H1 (cell line): ENCODE measurements at regions not wholly inside any gene's neighbourhood (a gene's known extent, or its start where the extent isn't known, plus 50 kb on each side); places are given as distances from the start of the nearest gene placed in this dataset.

Experiments
- CTCF ChIA-PET: fragments of 300-600 bp; sonication (Branson Sonifier 250); formaldehyde crosslinking; loops from one replicate; lab custom pipeline; 2021; ENCODE audit not compliant: partially characterized antibody; lab: Charles Lee
- POLR2A ChIA-PET: fragments of 300-600 bp; sonication (Branson Sonifier 250); formaldehyde crosslinking; loops from one replicate; lab custom pipeline; 2021; ENCODE audit warnings: inconsistent platforms; ENCODE audit not compliant: partially characterized antibody; lab: Charles Lee
- DNase-seq, 2 experiments: peaks; one replicate each; pipeline versions ENCODE4 v3.0.0 to v3.0.0-alpha.2; 2010 to 2022; ENCODE audit warnings: low spot score in 2 of 2, low read depth in 1 of 2, mixed read lengths in 1 of 2
- FAIRE-seq: peaks from 2 replicates; lab custom pipeline; 2011; peaks lifted over from hg19 to GRCh38; lab: Jason Lieb, UNC
- H2AFZ ChIP-seq: 2 replicates; pipeline ENCODE4 v1.8.1; 2012; ENCODE audit warnings: low read length, inconsistent platforms
- H2AK5ac ChIP-seq: 2 replicates; pipeline ENCODE4 v1.6.1; 2013; ENCODE audit warnings: low read depth, low read length
- H2BK120ac ChIP-seq: replicated peaks from 2 replicates; pipeline ENCODE3; 2013; ENCODE audit warnings: low read depth, low read length, inconsistent platforms
- H2BK12ac ChIP-seq: 2 replicates; pipeline ENCODE4 v1.6.1; 2013; ENCODE audit warnings: low read depth, low read length
- H2BK15ac ChIP-seq: 2 replicates; pipeline ENCODE4 v1.6.1; 2013; ENCODE audit warnings: low read length
- H2BK20ac ChIP-seq: 2 replicates; pipeline ENCODE4 v1.6.1; 2013; ENCODE audit warnings: low read length
- H2BK5ac ChIP-seq: 2 replicates; pipeline ENCODE4 v1.6.1; 2013; ENCODE audit warnings: low read depth, low read length
- H3K14ac ChIP-seq: 2 replicates; pipeline ENCODE4 v1.6.1; 2013; ENCODE audit warnings: inconsistent platforms; ENCODE audit not compliant: insufficient read length
- H3K18ac ChIP-seq: 2 replicates; pipeline ENCODE4 v1.6.1; 2013; ENCODE audit warnings: low read length; ENCODE audit errors: extremely low read depth
- H3K23ac ChIP-seq: 2 replicates; pipeline ENCODE4 v1.6.1; 2013; ENCODE audit warnings: inconsistent platforms; ENCODE audit not compliant: insufficient read length
- H3K23me2 ChIP-seq: 2 replicates; pipeline ENCODE4 v1.6.1; 2013; ENCODE audit warnings: low read depth, low read length
- H3K27ac ChIP-seq: 2 replicates; pipeline ENCODE4 v1.6.1; 2011; ENCODE audit warnings: low read depth, low read length, inconsistent platforms
- H3K27me3 ChIP-seq, 4 experiments: replicated peaks in 1 of 4; 1 replicate in 1 of 4; 2 replicates in 3 of 4; pipeline versions ENCODE4 v1.6.1 to v1.8.1; 2011 to 2013; ENCODE audit warnings: low read length in 3 of 4, mild to moderate bottlenecking in 3 of 4, inconsistent platforms in 2 of 4, mixed read lengths in 2 of 4, moderate library complexity in 1 of 4; ENCODE audit not compliant: control insufficient read depth in 3 of 4, insufficient read depth in 3 of 4; ENCODE audit errors: extremely low read depth in 1 of 4
- H3K36me3 ChIP-seq, 4 experiments: 2 replicates each; pipeline versions ENCODE4 v1.6.1 to v1.8.1; 2011 to 2013; ENCODE audit warnings: mild to moderate bottlenecking in 4 of 4, low read length in 3 of 4, moderate library complexity in 2 of 4, control low read depth in 1 of 4, inconsistent platforms in 1 of 4; ENCODE audit not compliant: insufficient read depth in 4 of 4, control insufficient read depth in 2 of 4
- H3K4ac ChIP-seq: replicated peaks from 2 replicates; pipeline ENCODE3; 2013; ENCODE audit warnings: low read length, low read depth, mixed read lengths, inconsistent platforms; ENCODE audit not compliant: insufficient read length
- H3K4me1 ChIP-seq, 4 experiments: replicated peaks in 1 of 4; 1 replicate in 1 of 4; 2 replicates in 3 of 4; pipeline versions ENCODE4 v1.6.1 to v1.8.1; 2011 to 2013; ENCODE audit warnings: low read length in 3 of 4, inconsistent platforms in 2 of 4, mixed read lengths in 1 of 4; ENCODE audit not compliant: insufficient read depth in 4 of 4, control insufficient read depth in 3 of 4
- H3K4me2 ChIP-seq, 2 experiments: 2 replicates each; pipeline versions ENCODE4 v1.6.1 to v1.8.1; 2011 to 2013; ENCODE audit warnings: low read depth in 2 of 2, low read length in 2 of 2, control low read depth in 1 of 2, inconsistent platforms in 1 of 2, mild to moderate bottlenecking in 1 of 2; ENCODE audit not compliant: insufficient read depth in 1 of 2
- H3K4me3 ChIP-seq, 4 experiments: fragments of 200-600, 300-600 bp in 1 of 4; sonication (generic), shearing (Covaris generic), sonication (Bioruptor Twin) in 1 of 4; 2 replicates each; pipeline versions ENCODE4 v1.5.1 to v1.8.1; 2011 to 2016; ENCODE audit warnings: low read length in 4 of 4, low read depth in 3 of 4, control low read depth in 2 of 4, inconsistent platforms in 2 of 4, mild to moderate bottlenecking in 2 of 4, mixed read lengths in 1 of 4, moderate library complexity in 1 of 4; ENCODE audit not compliant: insufficient read depth in 2 of 4; ENCODE audit errors: extremely low read depth in 1 of 4
- H3K56ac ChIP-seq: replicated peaks from 2 replicates; pipeline ENCODE3; 2013; ENCODE audit warnings: low read depth, mild to moderate bottlenecking, mixed read lengths, low read length, inconsistent platforms; ENCODE audit not compliant: insufficient read length
- H3K79me1 ChIP-seq: 2 replicates; pipeline ENCODE4 v1.6.1; 2013; ENCODE audit warnings: low read depth, low read length, control low read depth
- H3K79me2 ChIP-seq, 2 experiments: 2 replicates each; pipeline versions ENCODE4 v1.6.1 to v1.8.1; 2012 to 2013; ENCODE audit warnings: low read length in 2 of 2, mild to moderate bottlenecking in 2 of 2, inconsistent platforms in 1 of 2; ENCODE audit not compliant: insufficient read depth in 2 of 2, control insufficient read depth in 1 of 2
- H3K9ac ChIP-seq, 4 experiments: replicated peaks in 1 of 4; 1 replicate in 1 of 4; 2 replicates in 3 of 4; pipeline versions ENCODE4 v1.6.1 to v1.8.1; 2011 to 2013; ENCODE audit warnings: low read depth in 3 of 4, low read length in 3 of 4, control low read depth in 2 of 4, mild to moderate bottlenecking in 2 of 4, moderate library complexity in 2 of 4, inconsistent platforms in 1 of 4; ENCODE audit errors: extremely low read depth in 1 of 4
- H3K9me3 ChIP-seq, 2 experiments: 2 replicates each; pipeline versions ENCODE4 v1.6.1 to v1.8.1; 2012 to 2013; ENCODE audit warnings: mild to moderate bottlenecking in 2 of 2, moderate library complexity in 2 of 2, control low read depth in 1 of 2, inconsistent platforms in 1 of 2, low read depth in 1 of 2, low read length in 1 of 2, mixed read lengths in 1 of 2; ENCODE audit not compliant: insufficient read depth in 2 of 2
- H4K20me1 ChIP-seq, 2 experiments: replicated peaks in 1 of 2; 2 replicates each; pipeline versions ENCODE3 to v1.8.1; 2011 to 2013; ENCODE audit warnings: inconsistent platforms in 2 of 2, low read length in 2 of 2, mild to moderate bottlenecking in 1 of 2; ENCODE audit not compliant: insufficient read depth in 2 of 2, control insufficient read depth in 1 of 2
- H4K5ac ChIP-seq: 2 replicates; pipeline ENCODE4 v1.6.1; 2013; ENCODE audit warnings: low read length, low read depth, mixed read lengths, inconsistent platforms; ENCODE audit not compliant: insufficient read length
- H4K8ac ChIP-seq: 2 replicates; pipeline ENCODE4 v1.8.0; 2013; ENCODE audit warnings: mild to moderate bottlenecking, moderate library complexity, low read length, inconsistent platforms; ENCODE audit not compliant: insufficient read depth; ENCODE audit errors: extremely low read depth
- H4K91ac ChIP-seq: replicated peaks from 2 replicates; pipeline ENCODE3; 2013; ENCODE audit warnings: low read length, mixed read lengths, inconsistent platforms; ENCODE audit not compliant: insufficient read length
- MAFK ChIP-seq: IDR thresholded peaks from 2 replicates; pipeline ENCODE4 v1.6.1; 2012; ENCODE audit warnings: low read depth, mild to moderate bottlenecking, improper control_type of control experiment, low read length
- POU5F1 ChIP-seq: IDR thresholded peaks from 2 replicates; pipeline ENCODE4 v1.6.1; 2011; ENCODE audit warnings: low read depth, mild to moderate bottlenecking, low read length, moderate library complexity
- SAP30 ChIP-seq: fragments of 300-600 bp; sonication (generic); IDR thresholded peaks from 2 replicates; pipeline ENCODE4 v1.7.1; 2012; ENCODE audit warnings: low read length, moderate library complexity, mild to moderate bottlenecking, inconsistent platforms; ENCODE audit not compliant: insufficient read depth, insufficient replicate concordance
- SP4 ChIP-seq: IDR thresholded peaks from 2 replicates; pipeline ENCODE4 v1.6.1; 2012; ENCODE audit warnings: low read length, inconsistent platforms
- TCF12 ChIP-seq: IDR thresholded peaks from 2 replicates; pipeline ENCODE4 v1.6.1; 2011; ENCODE audit warnings: low read depth, mild to moderate bottlenecking, low read length
- TEAD4 ChIP-seq: IDR thresholded peaks from 2 replicates; pipeline ENCODE4 v1.6.1; 2012; ENCODE audit warnings: low read depth, low read length, inconsistent platforms, mixed read lengths
- WGBS, 2 experiments: shearing (Covaris generic) in 1 of 2; methylation state at CpG; one replicate each; pipeline versions ENCODE4 v1.1.6 to v1.1.7; 2013 to 2015; ENCODE audit warnings: low lambda C conversion rate in 2 of 2, mixed read lengths in 2 of 2, inconsistent platforms in 1 of 2, low coverage in 1 of 2, missing lambda C conversion rate in 1 of 2; ENCODE audit not compliant: insufficient replicate concordance in 2 of 2, insufficient coverage in 1 of 2, insufficient read length in 1 of 2; ENCODE audit errors: extremely low coverage in 1 of 2, missing lambda C conversion rate in 1 of 2; 5-methylcytosine and 5-hydroxymethylcytosine counted together

- no peak overlapping the region for H3K27ac ChIP-seq
- no peak overlapping the region for H3K23ac ChIP-seq
- no peak overlapping the region for H2AK5ac ChIP-seq
- no peak overlapping the region for H4K91ac ChIP-seq
- no peak overlapping the region for H2AFZ ChIP-seq
- no peak overlapping the region for H3K56ac ChIP-seq
- H3K4me3 ChIP-seq = no peak overlapping the region
- FAIRE-seq (no peak), DNase-seq (no peak)
- WGBS, 2 experiments = 89% methylated on average over 9 of the region's 9 CpGs; no CpG with 5 or more reads in 1 of the 2 experiments
- no peak overlapping the region for H3K4me2 ChIP-seq
- H2BK5ac ChIP-seq = no peak overlapping the region
- H2BK20ac ChIP-seq = no peak overlapping the region
- H3K36me3 ChIP-seq = no peaks in the 10 kb centered on the region
- H2BK12ac ChIP-seq = no peak overlapping the region
- H3K27me3 ChIP-seq = no peaks in the 10 kb centered on the region
- ChIA-PET CTCF (no interaction called here), POLR2A (no interaction called here)
- no peak overlapping the region for H3K4ac ChIP-seq
- no peaks in the 10 kb centered on the region for H3K79me2 ChIP-seq
- H3K4me1 ChIP-seq = no peaks in the 10 kb centered on the region
- H3K23me2 ChIP-seq = 0 out of 2 replicates have a peak, but pooled peaks cover 2% of the 10 kb centered on the region
- H2BK120ac ChIP-seq = no peak overlapping the region
- H3K18ac ChIP-seq = no peak overlapping the region
- H3K14ac ChIP-seq = no peak overlapping the region
- H3K79me1 ChIP-seq = no peaks in the 10 kb centered on the region
- H2BK15ac ChIP-seq = no peak overlapping the region
- no peaks in the 10 kb centered on the region for H4K20me1 ChIP-seq
- no peak overlapping the region for H4K5ac ChIP-seq
- no peak overlapping the region for H3K9ac ChIP-seq
- no peak overlapping the region for H4K8ac ChIP-seq
- H3K9me3 ChIP-seq = no peaks in the 10 kb centered on the region
- TF ChIP-seq SP4 (no peak), MAFK (no peak), SAP30 (no peak), TCF12 (no peak), POU5F1 (no peak), TEAD4 (no peak)
Measured at GRCh38 chr10:131492211-131492857, 180.8 kb upstream of the TCERG1L start.
